ENCODE measurements at regions not wholly inside any gene's neighbourhood (a gene's known extent, or its start where the extent isn't known, plus 50 kb on each side); places are given as distances from the start of the nearest gene placed in this dataset.

GRCh38 chr18:9009703-9010488, 92.6 kb upstream of the NDUFV2 start:
- BruUV-seq (replicated peaks), result no TSS peak
- Histone ChIP-seq H3K27me3 (ENCODE audit: control insufficient read depth in 2 of 2, insufficient read depth in 2 of 2, low read length in 2 of 2) (peaks cover 0 to 3% of the 10 kb centered on the region in 2 experiments), H3K27ac (ENCODE audit: insufficient read depth, low read depth, low read length) (no peak overlapping the region), H3K9me3 (replicated peaks; ENCODE audit: control insufficient read depth, insufficient read depth, low read length) (no peaks in the 10 kb centered on the region), H3K9ac (replicated peaks; ENCODE audit: extremely low read depth, insufficient read depth, low read length) (no peak overlapping the region), H4K20me1 (replicated peaks; ENCODE audit: control insufficient read depth, extremely low read depth, insufficient read depth, low read length) (no peaks in the 10 kb centered on the region), H3K4me1 (ENCODE audit: control insufficient read depth, extremely low read depth, insufficient read depth, low read length) (peaks cover 15% of the 10 kb centered on the region), H2AFZ (ENCODE audit: low read depth, low read length) (no peak overlapping the region), H3K4me2 (ENCODE audit: insufficient read depth, low read length) (no peak overlapping the region), H3K4me3 (replicated peaks in 1 of 3; ENCODE audit: insufficient read depth in 1 of 3, low read depth in 1 of 3, low read length in 3 of 3) (no peak overlapping the region), H3K36me3 (ENCODE audit: control insufficient read depth in 2 of 2, extremely low read depth in 1 of 2, insufficient read depth in 2 of 2, low read length in 2 of 2) (no peaks in the 10 kb centered on the region), H3K9me1 (replicated peaks; ENCODE audit: control insufficient read depth, extremely low read depth, insufficient read depth, low read length) (no peaks in the 10 kb centered on the region), H3K79me2 (ENCODE audit: control insufficient read depth, insufficient read depth, low read length) (no peaks in the 10 kb centered on the region)
- DNase-seq (ENCODE audit: low read depth, low spot score) (no peak), FAIRE-seq (no peak)
- intact Hi-C loops (cut with micrococcal nuclease), result loop anchor here (10.0 kb wide), 1 partner anchor 1635 kb away; no protein-coding TSS in a partner anchor
- CTCF ChIA-PET, result interaction anchor here (0.7 to 1.1 kb wide), 3 partner anchors 12 to 1521 kb away, joined by 3 to 4 read pairs (median 3); no protein-coding TSS in a partner anchor
- POLR2A ChIA-PET, result no interaction called here
- dilution Hi-C loops (cut with MboI; ENCODE audit: extremely low pct_ligation_motif_present, low sequenced_read_pairs), result no loop called here
- no peak for TF ChIP-seq MYC (IDR thresholded peaks at IDR 0.05; ENCODE audit: low read depth, low read length)
- TF ChIP-seq POLR2AphosphoS5 (IDR thresholded peaks at IDR 0.05; ENCODE audit: insufficient read depth, low read depth, low read length), result no peak
- TF ChIP-seq POLR2A (IDR thresholded peaks at IDR 0.05; ENCODE audit: low read depth, low read length), result no peak
- TF ChIP-seq, protein P1, sequence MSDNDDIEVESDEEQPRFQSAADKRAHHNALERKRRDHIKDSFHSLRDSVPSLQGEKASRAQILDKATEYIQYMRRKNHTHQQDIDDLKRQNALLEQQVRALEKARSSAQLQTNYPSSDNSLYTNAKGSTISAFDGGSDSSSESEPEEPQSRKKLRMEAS (IDR thresholded peaks at IDR 0.05; ENCODE audit: insufficient read depth, insufficient read length), result no peak
- TF ChIP-seq FOS (IDR thresholded peaks at IDR 0.05; ENCODE audit: borderline replicate concordance, insufficient read depth, low read length), result no peak
- no peak for TF ChIP-seq EZH2 (IDR thresholded peaks at IDR 0.05; ENCODE audit: borderline replicate concordance, low read depth, low read length, severe bottlenecking)
- no peak for TF ChIP-seq GATA2 (IDR thresholded peaks at IDR 0.05; ENCODE audit: insufficient read depth, insufficient read length, low read depth, low read length)
- no peak for TF ChIP-seq JUN (IDR thresholded peaks at IDR 0.05; ENCODE audit: borderline replicate concordance, insufficient read depth, insufficient read length, low read depth)
- TF ChIP-seq, protein P2, sequence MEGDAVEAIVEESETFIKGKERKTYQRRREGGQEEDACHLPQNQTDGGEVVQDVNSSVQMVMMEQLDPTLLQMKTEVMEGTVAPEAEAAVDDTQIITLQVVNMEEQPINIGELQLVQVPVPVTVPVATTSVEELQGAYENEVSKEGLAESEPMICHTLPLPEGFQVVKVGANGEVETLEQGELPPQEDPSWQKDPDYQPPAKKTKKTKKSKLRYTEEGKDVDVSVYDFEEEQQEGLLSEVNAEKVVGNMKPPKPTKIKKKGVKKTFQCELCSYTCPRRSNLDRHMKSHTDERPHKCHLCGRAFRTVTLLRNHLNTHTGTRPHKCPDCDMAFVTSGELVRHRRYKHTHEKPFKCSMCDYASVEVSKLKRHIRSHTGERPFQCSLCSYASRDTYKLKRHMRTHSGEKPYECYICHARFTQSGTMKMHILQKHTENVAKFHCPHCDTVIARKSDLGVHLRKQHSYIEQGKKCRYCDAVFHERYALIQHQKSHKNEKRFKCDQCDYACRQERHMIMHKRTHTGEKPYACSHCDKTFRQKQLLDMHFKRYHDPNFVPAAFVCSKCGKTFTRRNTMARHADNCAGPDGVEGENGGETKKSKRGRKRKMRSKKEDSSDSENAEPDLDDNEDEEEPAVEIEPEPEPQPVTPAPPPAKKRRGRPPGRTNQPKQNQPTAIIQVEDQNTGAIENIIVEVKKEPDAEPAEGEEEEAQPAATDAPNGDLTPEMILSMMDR (IDR thresholded peaks at IDR 0.05; ENCODE audit: extremely low read depth in 1 of 2, insufficient read depth in 1 of 2, low read depth in 1 of 2, low read length in 2 of 2), result no peak
